ENCODE measurements at regions not wholly inside any gene's neighbourhood (a gene's known extent, or its start where the extent isn't known, plus 50 kb on each side); places are given as distances from the start of the nearest gene placed in this dataset.

- DNase-seq (ENCODE audit: extremely low read depth in 1 of 4, low spot score in 3 of 4) (no peak), ATAC-seq (no peak), FAIRE-seq (no peak)
- ChIA-PET CTCF (ENCODE audit: low intra/inter-chr PET ratio) (no interaction called here), POLR2A (no interaction called here)
- Histone ChIP-seq H3K79me2 (ENCODE audit: control insufficient read depth, insufficient read depth, low read length) (no peaks in the 10 kb centered on the region), H4K20me1 (replicated peaks; ENCODE audit: control insufficient read depth, insufficient read depth, low read length) (no peaks in the 10 kb centered on the region), H3K4me3 (no peak overlapping the region), H3K4me1 (replicated peaks in 1 of 2; ENCODE audit: control insufficient read depth in 2 of 2, insufficient read depth in 2 of 2, low read length in 2 of 2) (no peaks in the 10 kb centered on the region), H2AFZ (ENCODE audit: low read depth, low read length) (no peak overlapping the region), H3K4me2 (ENCODE audit: insufficient read depth, low read length) (no peak overlapping the region), H3K9ac (ENCODE audit: insufficient read depth in 1 of 2, low read depth in 2 of 2, low read length in 2 of 2) (no peak overlapping the region), H3K9me1 (ENCODE audit: control insufficient read depth, insufficient read depth, low read length) (no peaks in the 10 kb centered on the region), H3K36me3 (ENCODE audit: control insufficient read depth, insufficient read depth, low read length) (no peaks in the 10 kb centered on the region), H3K27me3 (ENCODE audit: control insufficient read depth in 2 of 2, insufficient read depth in 2 of 2, low read length in 2 of 2) (no peaks in the 10 kb centered on the region), H3K27ac (ENCODE audit: extremely low read depth, low read depth, low read length) (no peak overlapping the region), H3K9me3 (replicated peaks; ENCODE audit: control insufficient read depth, insufficient read depth, low read depth, low read length) (no peaks in the 10 kb centered on the region)
- no CpG with 5 or more reads among the region's 3 CpGs for WGBS (ENCODE audit: insufficient coverage, low coverage, missing lambda C conversion rate)
- intact Hi-C loops (cut with micrococcal nuclease) = no loop called here
- in situ Hi-C loops (cut with MboI) = no loop called here
- no TSS peak for BruUV-seq (replicated peaks)
- TF ChIP-seq ZNF431 (CRISPR knock-in tag; IDR thresholded peaks at IDR 0.05) (no peak), NR1H2 (CRISPR knock-in tag; IDR thresholded peaks at IDR 0.05) (no peak), PHF20 (IDR thresholded peaks at IDR 0.05; ENCODE audit: partially characterized antibody) (no peak), ZNF133 (CRISPR knock-in tag; IDR thresholded peaks at IDR 0.05) (no peak), CBX8 (IDR thresholded peaks at IDR 0.05; ENCODE audit: borderline replicate concordance, extremely low read depth, low read depth, low read length, poor library complexity, severe bottlenecking) (no peak), HDAC8 (tag; IDR thresholded peaks at IDR 0.05) (no peak), POU5F1 (IDR thresholded peaks at IDR 0.05; ENCODE audit: borderline replicate concordance, low read depth, low read length, partially characterized antibody) (no peak), BHLHE40 (IDR thresholded peaks at IDR 0.05; ENCODE audit: low read length) (no peak), GABPA (tag; conservative IDR thresholded peaks at IDR 0.05; ENCODE audit: low read depth) (no peak), SMARCA5 (IDR thresholded peaks at IDR 0.05) (no peak), ARID2 (IDR thresholded peaks at IDR 0.05) (no peak), SP2 (IDR thresholded peaks at IDR 0.05; ENCODE audit: extremely low read depth, low read depth, low read length, poor library complexity, severe bottlenecking) (no peak)
- TF ChIP-seq, protein P1, sequence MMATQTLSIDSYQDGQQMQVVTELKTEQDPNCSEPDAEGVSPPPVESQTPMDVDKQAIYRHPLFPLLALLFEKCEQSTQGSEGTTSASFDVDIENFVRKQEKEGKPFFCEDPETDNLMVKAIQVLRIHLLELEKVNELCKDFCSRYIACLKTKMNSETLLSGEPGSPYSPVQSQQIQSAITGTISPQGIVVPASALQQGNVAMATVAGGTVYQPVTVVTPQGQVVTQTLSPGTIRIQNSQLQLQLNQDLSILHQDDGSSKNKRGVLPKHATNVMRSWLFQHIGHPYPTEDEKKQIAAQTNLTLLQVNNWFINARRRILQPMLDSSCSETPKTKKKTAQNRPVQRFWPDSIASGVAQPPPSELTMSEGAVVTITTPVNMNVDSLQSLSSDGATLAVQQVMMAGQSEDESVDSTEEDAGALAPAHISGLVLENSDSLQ (IDR thresholded peaks at IDR 0.05) = no peak
- TF ChIP-seq, protein P2, sequence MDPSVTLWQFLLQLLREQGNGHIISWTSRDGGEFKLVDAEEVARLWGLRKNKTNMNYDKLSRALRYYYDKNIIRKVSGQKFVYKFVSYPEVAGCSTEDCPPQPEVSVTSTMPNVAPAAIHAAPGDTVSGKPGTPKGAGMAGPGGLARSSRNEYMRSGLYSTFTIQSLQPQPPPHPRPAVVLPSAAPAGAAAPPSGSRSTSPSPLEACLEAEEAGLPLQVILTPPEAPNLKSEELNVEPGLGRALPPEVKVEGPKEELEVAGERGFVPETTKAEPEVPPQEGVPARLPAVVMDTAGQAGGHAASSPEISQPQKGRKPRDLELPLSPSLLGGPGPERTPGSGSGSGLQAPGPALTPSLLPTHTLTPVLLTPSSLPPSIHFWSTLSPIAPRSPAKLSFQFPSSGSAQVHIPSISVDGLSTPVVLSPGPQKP (CRISPR knock-in tag; IDR thresholded peaks at IDR 0.05) = no peak
- TF ChIP-seq, protein P3, sequence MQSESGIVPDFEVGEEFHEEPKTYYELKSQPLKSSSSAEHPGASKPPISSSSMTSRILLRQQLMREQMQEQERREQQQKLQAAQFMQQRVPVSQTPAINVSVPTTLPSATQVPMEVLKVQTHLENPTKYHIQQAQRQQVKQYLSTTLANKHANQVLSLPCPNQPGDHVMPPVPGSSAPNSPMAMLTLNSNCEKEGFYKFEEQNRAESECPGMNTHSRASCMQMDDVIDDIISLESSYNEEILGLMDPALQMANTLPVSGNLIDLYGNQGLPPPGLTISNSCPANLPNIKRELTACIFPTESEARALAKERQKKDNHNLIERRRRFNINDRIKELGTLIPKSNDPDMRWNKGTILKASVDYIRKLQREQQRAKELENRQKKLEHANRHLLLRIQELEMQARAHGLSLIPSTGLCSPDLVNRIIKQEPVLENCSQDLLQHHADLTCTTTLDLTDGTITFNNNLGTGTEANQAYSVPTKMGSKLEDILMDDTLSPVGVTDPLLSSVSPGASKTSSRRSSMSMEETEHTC (IDR thresholded peaks at IDR 0.05) = no peak
- TF ChIP-seq, protein P4, sequence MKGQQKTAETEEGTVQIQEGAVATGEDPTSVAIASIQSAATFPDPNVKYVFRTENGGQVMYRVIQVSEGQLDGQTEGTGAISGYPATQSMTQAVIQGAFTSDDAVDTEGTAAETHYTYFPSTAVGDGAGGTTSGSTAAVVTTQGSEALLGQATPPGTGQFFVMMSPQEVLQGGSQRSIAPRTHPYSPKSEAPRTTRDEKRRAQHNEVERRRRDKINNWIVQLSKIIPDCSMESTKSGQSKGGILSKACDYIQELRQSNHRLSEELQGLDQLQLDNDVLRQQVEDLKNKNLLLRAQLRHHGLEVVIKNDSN (CRISPR knock-in tag; IDR thresholded peaks at IDR 0.05) = no peak
- TF ChIP-seq, protein P5, sequence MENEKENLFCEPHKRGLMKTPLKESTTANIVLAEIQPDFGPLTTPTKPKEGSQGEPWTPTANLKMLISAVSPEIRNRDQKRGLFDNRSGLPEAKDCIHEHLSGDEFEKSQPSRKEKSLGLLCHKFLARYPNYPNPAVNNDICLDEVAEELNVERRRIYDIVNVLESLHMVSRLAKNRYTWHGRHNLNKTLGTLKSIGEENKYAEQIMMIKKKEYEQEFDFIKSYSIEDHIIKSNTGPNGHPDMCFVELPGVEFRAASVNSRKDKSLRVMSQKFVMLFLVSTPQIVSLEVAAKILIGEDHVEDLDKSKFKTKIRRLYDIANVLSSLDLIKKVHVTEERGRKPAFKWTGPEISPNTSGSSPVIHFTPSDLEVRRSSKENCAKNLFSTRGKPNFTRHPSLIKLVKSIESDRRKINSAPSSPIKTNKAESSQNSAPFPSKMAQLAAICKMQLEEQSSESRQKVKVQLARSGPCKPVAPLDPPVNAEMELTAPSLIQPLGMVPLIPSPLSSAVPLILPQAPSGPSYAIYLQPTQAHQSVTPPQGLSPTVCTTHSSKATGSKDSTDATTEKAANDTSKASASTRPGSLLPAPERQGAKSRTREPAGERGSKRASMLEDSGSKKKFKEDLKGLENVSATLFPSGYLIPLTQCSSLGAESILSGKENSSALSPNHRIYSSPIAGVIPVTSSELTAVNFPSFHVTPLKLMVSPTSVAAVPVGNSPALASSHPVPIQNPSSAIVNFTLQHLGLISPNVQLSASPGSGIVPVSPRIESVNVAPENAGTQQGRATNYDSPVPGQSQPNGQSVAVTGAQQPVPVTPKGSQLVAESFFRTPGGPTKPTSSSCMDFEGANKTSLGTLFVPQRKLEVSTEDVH (IDR thresholded peaks at IDR 0.05; ENCODE audit: low read depth, partially characterized antibody) = no peak
Measured at GRCh38 chr9:80117031-80117430, 545.3 kb downstream of the TLE4 start.
